Heart right ventricle (tissue), 16 donors: ENCODE measurements at regions not wholly inside any gene's neighbourhood (a gene's known extent, or its start where the extent isn't known, plus 50 kb on each side); places are given as distances from the start of the nearest gene placed in this dataset.

Experiments used
- ATAC-seq, 8 donors: fragments of 200-7000 bp; cut with Tn5 transposase; one replicate each; pipeline ENCODE4 v1.9.1; 2020; ENCODE audit warnings: mild to moderate bottlenecking in 8 of 8, moderate library complexity in 8 of 8, moderate number of reproducible peaks in 1 of 8
- DNase-seq, 2 donors: peaks; one replicate each; pipeline ENCODE4 v3.0.0-alpha.2; 2020
- H3K27ac ChIP-seq, 10 donors: fragments of 200-600 bp; sonication (generic) in 2 of 10; one replicate each; pipeline versions ENCODE4 v1.5.0 to v1.8.0; 2020 to 2022; ENCODE audit warnings: mild to moderate bottlenecking in 3 of 10
- H3K27me3 ChIP-seq, 7 donors: fragments of 200-600 bp; one replicate each; pipeline ENCODE4 v1.8.0; 2021 to 2022; ENCODE audit warnings: mild to moderate bottlenecking in 2 of 7
- H3K36me3 ChIP-seq, 9 donors: fragments of 200-600 bp; sonication (generic) in 1 of 9; one replicate each; pipeline versions ENCODE4 v1.5.0 to v1.8.0; 2020 to 2022; ENCODE audit warnings: mild to moderate bottlenecking in 2 of 9
- H3K4me1 ChIP-seq, 9 donors: fragments of 200-600 bp; sonication (generic) in 1 of 9; one replicate each; pipeline versions ENCODE4 v1.5.0 to v1.8.0; 2020 to 2022; ENCODE audit warnings: mild to moderate bottlenecking in 4 of 9
- H3K4me3 ChIP-seq, 10 donors: fragments of 200-600 bp; sonication (generic) in 2 of 10; one replicate each; pipeline versions ENCODE4 v1.5.0 to v1.8.0; 2020 to 2022; ENCODE audit warnings: mild to moderate bottlenecking in 7 of 10, moderate library complexity in 2 of 10
- H3K9me3 ChIP-seq, 11 donors: fragments of 200-600 bp in 10 of 11; sonication (generic) in 2 of 11; one replicate each; pipeline versions ENCODE4 v1.5.0 to v1.8.0; 2013 to 2022; ENCODE audit warnings: mild to moderate bottlenecking in 2 of 11, control low read depth in 1 of 11, moderate library complexity in 1 of 11
- WGBS, 2 donors: extraction: QIAGEN DNeasy Blood & Tissue Kit; methylation state at CpG; one replicate each; pipeline ENCODE4 v1.1.7; 2013; ENCODE audit warnings: inconsistent platforms in 1 of 2; 5-methylcytosine and 5-hydroxymethylcytosine counted together
- intact Hi-C, 10 donors: fragments of 100-400 bp; cut with DNase I; formaldehyde crosslinking; loops; one replicate each; pipeline versions ENCODE4 v1.11.1 to v1.14.2; 2022
- TF ChIP-seq, protein P1 (sequence below), 9 donors: fragments of 200-600 bp; sonication (generic) in 2 of 9; IDR thresholded peaks; one replicate each; pipeline versions ENCODE4 v1.5.0 to v1.8.0; 2021 to 2022; ENCODE audit warnings: antibody characterized with exemption in 9 of 9, mild to moderate bottlenecking in 5 of 9, moderate library complexity in 1 of 9
- donor health status: Arrhythmogenic right ventricular cardiomyopathy.
- donor health status: ischemic (EF 13 %, LVEDD 7.1; RV severe dilation, severe dysfunction).
- donor health status: healthy with polysubstance abuse.
- donor health status: DM: no; HTN: yes; CAD: no.
- donor health status: DM: no; HTN: no; CAD: no.
- donor health status: ischemic (EF 25% LVEDD 6.9; RV normal size, moderate dysfunction).
- donor health status: ischemic (EF 25% LVEDD 5.7; RV mildly dilated, moderate dysfunction).
- donor health status: healthy.
- donor health status: DM: yes; HTN: yes; CAD: no.
- donor health status: Ischemic cardiomyopathy.
- donor health status: ischemic (EF 35%, LVEDD 5.7; RV mildly dilated, moderate dysfunction).
- donor health status: nonischemic (EF 11% LVEDD 7.7; RV severe dilation, severe dysfunction).
- donor health status: DM: yes; HTN: yes; CAD: no.
- donor health status: PGD.
- donor health status: ischemic (EF 29% LVEDD 5.4; RV normal size, mild dysfunction).
- donor health status: nonischemic (EF 23%, LVEDD 6.1; RV moderate dilation, normal function).

DNA sequence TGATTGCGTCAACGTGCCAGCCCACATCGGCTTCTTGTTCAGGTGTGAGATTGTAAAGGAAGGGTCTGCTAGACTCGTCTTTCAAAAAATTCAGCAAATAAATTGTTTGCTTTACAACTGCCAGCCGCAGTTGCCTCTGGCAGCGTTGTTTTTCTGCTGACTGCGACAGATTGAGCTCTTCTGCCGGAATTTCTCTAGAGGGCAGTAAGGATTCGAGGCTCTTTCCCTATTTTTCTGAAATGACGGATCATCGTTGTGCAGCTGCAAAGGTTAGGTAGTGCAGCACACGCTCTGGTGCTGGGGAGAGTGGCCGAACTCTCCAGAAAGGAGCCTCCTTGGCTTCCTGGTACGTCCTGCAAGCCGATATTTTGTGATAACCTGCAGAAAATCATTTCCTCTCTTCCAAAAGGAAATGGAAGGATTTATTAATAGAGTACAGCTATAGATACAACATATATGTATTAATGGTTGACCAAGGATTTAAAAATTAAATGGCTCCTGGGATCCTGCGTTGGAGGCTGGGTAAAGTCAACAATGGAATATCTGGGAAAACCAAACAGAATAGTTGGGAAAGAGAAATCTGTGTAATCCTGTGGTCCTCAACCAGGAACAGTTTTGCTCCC lies 121.9 kb upstream of the ZFP64 start:
- no peaks in the 10 kb centered on the region for H3K9me3 ChIP-seq
- DNase-seq (no peak), ATAC-seq (peak in 1 of 8 donors; percentile 71)
- H3K27me3 ChIP-seq = peaks cover 0 to 5% (median 0%) of the 10 kb centered on the region in 7 donors
- H3K4me1 ChIP-seq = peaks cover 0 to 12% (median 3%) of the 10 kb centered on the region in 9 donors
- TF ChIP-seq, protein P1, sequence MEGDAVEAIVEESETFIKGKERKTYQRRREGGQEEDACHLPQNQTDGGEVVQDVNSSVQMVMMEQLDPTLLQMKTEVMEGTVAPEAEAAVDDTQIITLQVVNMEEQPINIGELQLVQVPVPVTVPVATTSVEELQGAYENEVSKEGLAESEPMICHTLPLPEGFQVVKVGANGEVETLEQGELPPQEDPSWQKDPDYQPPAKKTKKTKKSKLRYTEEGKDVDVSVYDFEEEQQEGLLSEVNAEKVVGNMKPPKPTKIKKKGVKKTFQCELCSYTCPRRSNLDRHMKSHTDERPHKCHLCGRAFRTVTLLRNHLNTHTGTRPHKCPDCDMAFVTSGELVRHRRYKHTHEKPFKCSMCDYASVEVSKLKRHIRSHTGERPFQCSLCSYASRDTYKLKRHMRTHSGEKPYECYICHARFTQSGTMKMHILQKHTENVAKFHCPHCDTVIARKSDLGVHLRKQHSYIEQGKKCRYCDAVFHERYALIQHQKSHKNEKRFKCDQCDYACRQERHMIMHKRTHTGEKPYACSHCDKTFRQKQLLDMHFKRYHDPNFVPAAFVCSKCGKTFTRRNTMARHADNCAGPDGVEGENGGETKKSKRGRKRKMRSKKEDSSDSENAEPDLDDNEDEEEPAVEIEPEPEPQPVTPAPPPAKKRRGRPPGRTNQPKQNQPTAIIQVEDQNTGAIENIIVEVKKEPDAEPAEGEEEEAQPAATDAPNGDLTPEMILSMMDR (IDR thresholded peaks at IDR 0.05) = peak in 6 of 9 donors; percentile 8 to 52 (median 36)
- no peak overlapping the region for H3K4me3 ChIP-seq
- H3K36me3 ChIP-seq = no peaks in the 10 kb centered on the region
- H3K27ac ChIP-seq = no peak overlapping the region
- intact Hi-C loops = loop anchor here (2.0 to 10.0 kb wide), 12 partner anchors 61 to 1239 kb away; no protein-coding TSS in a partner anchor
- 30 to 33% methylated on average over 16 of the region's 16 CpGs for WGBS, 2 donors

DNA sequence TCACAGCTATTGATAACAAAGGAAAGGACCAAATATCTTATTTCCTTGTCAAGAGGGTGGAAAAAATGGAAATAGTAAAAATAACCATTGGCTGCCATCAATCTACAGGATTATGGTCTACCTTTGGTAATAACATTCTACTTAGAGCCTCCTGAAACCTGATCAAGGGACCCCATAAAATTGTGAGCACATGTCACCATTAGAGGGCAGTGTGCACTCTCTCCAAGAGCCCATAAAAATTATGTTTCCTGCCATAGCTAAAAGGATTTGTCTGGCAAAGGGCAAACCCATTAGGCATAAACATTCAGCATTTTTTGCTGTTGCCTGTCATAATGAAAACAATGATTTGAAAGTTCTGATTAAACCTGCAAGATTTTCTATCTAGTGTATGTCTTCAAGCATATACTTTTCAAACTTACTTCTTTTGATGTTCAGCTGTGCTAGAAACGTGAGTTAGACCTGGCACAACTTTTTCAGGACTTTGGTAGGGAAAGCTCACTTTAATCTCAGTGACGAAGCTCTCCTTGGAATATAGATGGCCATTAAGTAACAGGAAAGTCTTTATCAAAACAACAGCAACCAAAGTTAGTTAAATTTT lies 120.7 kb upstream of the ZFP64 start:
- ATAC-seq (peak in 6 of 8 donors; percentile 44 to 67 (median 60)), DNase-seq (peak in 1 of 2 donors; percentile 40)
- Histone ChIP-seq H3K27ac (no peak overlapping the region), H3K36me3 (no peaks in the 10 kb centered on the region), H3K27me3 (peaks cover 0 to 5% (median 0%) of the 10 kb centered on the region in 7 donors), H3K4me1 (peaks cover 0 to 12% (median 3%) of the 10 kb centered on the region in 9 donors), H3K9me3 (no peaks in the 10 kb centered on the region), H3K4me3 (no peak overlapping the region)
- 54 to 59% methylated on average over 2 of the region's 2 CpGs for WGBS, 2 donors
- TF ChIP-seq, protein P1 (IDR thresholded peaks at IDR 0.05) = peak; percentile 41 to 85 (median 76)
- intact Hi-C loops = loop anchor here (1.0 to 10.0 kb wide), 13 partner anchors 63 to 1240 kb away; no protein-coding TSS in a partner anchor

DNA sequence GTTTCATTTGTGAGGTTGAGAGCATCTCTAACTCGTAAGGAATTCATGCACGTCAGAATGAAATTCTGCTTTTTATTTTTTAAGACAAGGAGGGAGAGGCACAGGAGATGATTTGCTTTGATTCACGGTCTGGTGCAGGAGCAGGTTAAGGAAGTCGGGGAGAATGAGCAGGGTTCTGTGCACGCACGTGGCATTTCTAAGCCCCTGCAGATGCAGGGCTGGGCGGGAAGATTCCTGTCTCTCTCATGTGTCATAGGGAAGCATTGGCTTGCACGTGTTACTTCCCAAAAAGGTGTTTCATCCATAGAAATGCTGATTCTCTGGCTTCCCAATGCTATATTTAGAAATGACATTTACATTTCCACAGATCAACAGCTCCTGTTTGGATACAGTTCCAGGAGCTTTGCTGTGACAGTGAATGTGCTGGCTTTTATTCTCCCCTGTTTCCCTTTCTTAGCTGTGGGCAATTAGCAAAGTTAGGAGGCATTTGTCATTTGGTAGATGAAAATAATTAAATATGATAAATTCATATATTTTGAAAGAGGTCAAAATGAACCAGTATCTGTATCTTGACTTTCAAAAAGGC lies 119.7 kb upstream of the ZFP64 start:
- intact Hi-C loops = loop anchor here (5.0 to 10.0 kb wide), 10 partner anchors 63 to 1241 kb away; no protein-coding TSS in a partner anchor
- 66% methylated on average over 8 of the region's 8 CpGs for WGBS, 2 donors
- H3K27ac ChIP-seq = no peak overlapping the region
- H3K27me3 ChIP-seq = peaks cover 0 to 3% (median 0%) of the 10 kb centered on the region in 7 donors
- no peaks in the 10 kb centered on the region for H3K36me3 ChIP-seq
- H3K4me3 ChIP-seq = no peak overlapping the region
- ATAC-seq (peak in 4 of 8 donors; percentile 29 to 42 (median 38)), DNase-seq (no peak)
- H3K4me1 ChIP-seq = peaks cover 0 to 12% (median 3%) of the 10 kb centered on the region in 9 donors
- TF ChIP-seq, protein P1 (IDR thresholded peaks at IDR 0.05) = no peak
- H3K9me3 ChIP-seq = no peaks in the 10 kb centered on the region

DNA sequence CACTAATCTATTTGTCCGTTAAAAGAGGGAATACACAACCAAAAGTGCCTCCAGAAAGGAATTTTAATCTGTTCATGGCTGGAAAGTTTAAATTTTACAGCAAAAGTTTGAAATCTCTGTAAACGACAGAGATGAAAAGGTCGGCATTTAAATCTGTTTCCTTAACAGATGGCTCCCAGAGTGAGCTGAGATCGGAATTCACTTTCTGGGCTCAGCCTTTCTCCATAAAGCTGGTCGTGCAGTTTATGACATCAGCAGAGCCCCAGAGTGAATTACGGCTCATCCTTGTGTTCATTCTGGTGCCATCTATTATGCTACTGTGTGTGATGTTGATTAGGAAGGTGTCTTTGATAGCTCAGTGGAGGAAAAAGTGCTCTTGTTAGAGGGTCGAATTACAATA lies 117.6 kb upstream of the ZFP64 start:
- no peaks in the 10 kb centered on the region for H3K36me3 ChIP-seq
- no peaks in the 10 kb centered on the region for H3K9me3 ChIP-seq
- H3K27me3 ChIP-seq = no peaks in the 10 kb centered on the region
- H3K4me1 ChIP-seq = peaks cover 0 to 12% (median 3%) of the 10 kb centered on the region in 9 donors
- DNase-seq = no peak
- ATAC-seq = no peak
- no peak overlapping the region for H3K4me3 ChIP-seq
- 78 to 81% methylated on average over 7 of the region's 7 CpGs for WGBS, 2 donors
- intact Hi-C loops = no loop called here
- TF ChIP-seq, protein P1 (IDR thresholded peaks at IDR 0.05) = no peak
- no peak overlapping the region for H3K27ac ChIP-seq
